Endodermal cell (in vitro differentiated cells): ENCODE measurements at regions not wholly inside any gene's neighbourhood (a gene's known extent, or its start where the extent isn't known, plus 50 kb on each side); places are given as distances from the start of the nearest gene placed in this dataset.

Experiments
- DNase-seq: peaks from one replicate; pipeline ENCODE4 v3.0.0-alpha.2; 2017
- H3K27ac ChIP-seq: 2 replicates; pipeline ENCODE4 v1.5.1; 2013; ENCODE audit warnings: mild to moderate bottlenecking, low read depth, low read length, moderate library complexity
- H3K27me3 ChIP-seq: 2 replicates; pipeline ENCODE4 v1.6.1; 2013; ENCODE audit warnings: mild to moderate bottlenecking, low read length, moderate library complexity; ENCODE audit not compliant: insufficient read depth, control insufficient read depth, poor library complexity, severe bottlenecking
- H3K36me3 ChIP-seq: 2 replicates; pipeline ENCODE4 v1.7.0; 2013; ENCODE audit warnings: mild to moderate bottlenecking, low read length, moderate library complexity; ENCODE audit not compliant: control insufficient read depth, insufficient read depth
- H3K4me1 ChIP-seq: one replicate; pipeline ENCODE4 v1.7.0; 2013; ENCODE audit warnings: low read length; ENCODE audit not compliant: control insufficient read depth, insufficient read depth
- H3K4me3 ChIP-seq: 2 replicates; pipeline ENCODE4 v1.5.1; 2013; ENCODE audit warnings: mild to moderate bottlenecking, low read length, moderate library complexity
- H3K9ac ChIP-seq: 2 replicates; pipeline ENCODE4 v1.6.1; 2013; ENCODE audit warnings: mild to moderate bottlenecking, low read length, moderate library complexity; ENCODE audit not compliant: poor library complexity, severe bottlenecking; ENCODE audit errors: extremely low read depth
- H3K9me3 ChIP-seq: 2 replicates; pipeline ENCODE4 v1.6.1; 2013; ENCODE audit warnings: mild to moderate bottlenecking, low read length, moderate library complexity; ENCODE audit not compliant: control insufficient read depth
- H3K27ac Mint-ChIP-seq: 2 replicates; pipeline ENCODE4 v1.8.0; 2020; ENCODE audit warnings: mixed read lengths
- H3K27me3 Mint-ChIP-seq: 2 replicates; pipeline ENCODE4 v1.8.0; 2021; ENCODE audit warnings: mild to moderate bottlenecking, mixed read lengths; ENCODE audit not compliant: insufficient read depth
- H3K36me3 Mint-ChIP-seq: 2 replicates; pipeline ENCODE4 v1.8.0; 2020; ENCODE audit warnings: low read depth, mixed read lengths
- H3K4me1 Mint-ChIP-seq: 2 replicates; pipeline ENCODE4 v1.8.0; 2020; ENCODE audit warnings: mixed read lengths
- H3K4me3 Mint-ChIP-seq: 2 replicates; pipeline ENCODE4 v1.8.0; 2020; ENCODE audit warnings: mild to moderate bottlenecking, moderate library complexity, mixed read lengths
- H3K9me3 Mint-ChIP-seq: 2 replicates; pipeline ENCODE4 v1.8.0; 2020; ENCODE audit warnings: mild to moderate bottlenecking, mixed read lengths
- WGBS, 2 experiments: methylation state at CpG; one replicate each; pipeline versions ENCODE4 v1.1.5 to v1.1.7; 2013; ENCODE audit warnings: missing lambda C conversion rate in 2 of 2, mixed read lengths in 1 of 2; ENCODE audit not compliant: insufficient coverage in 1 of 2, insufficient read length in 1 of 2; 5-methylcytosine and 5-hydroxymethylcytosine counted together
- TF ChIP-seq, protein P1 (sequence below): fragments of 200-600 bp; sonication (generic); conservative IDR thresholded peaks from 2 replicates; pipeline ENCODE4 v1.5.0; 2021; ENCODE audit warnings: antibody characterized with exemption, mild to moderate bottlenecking

DNA sequence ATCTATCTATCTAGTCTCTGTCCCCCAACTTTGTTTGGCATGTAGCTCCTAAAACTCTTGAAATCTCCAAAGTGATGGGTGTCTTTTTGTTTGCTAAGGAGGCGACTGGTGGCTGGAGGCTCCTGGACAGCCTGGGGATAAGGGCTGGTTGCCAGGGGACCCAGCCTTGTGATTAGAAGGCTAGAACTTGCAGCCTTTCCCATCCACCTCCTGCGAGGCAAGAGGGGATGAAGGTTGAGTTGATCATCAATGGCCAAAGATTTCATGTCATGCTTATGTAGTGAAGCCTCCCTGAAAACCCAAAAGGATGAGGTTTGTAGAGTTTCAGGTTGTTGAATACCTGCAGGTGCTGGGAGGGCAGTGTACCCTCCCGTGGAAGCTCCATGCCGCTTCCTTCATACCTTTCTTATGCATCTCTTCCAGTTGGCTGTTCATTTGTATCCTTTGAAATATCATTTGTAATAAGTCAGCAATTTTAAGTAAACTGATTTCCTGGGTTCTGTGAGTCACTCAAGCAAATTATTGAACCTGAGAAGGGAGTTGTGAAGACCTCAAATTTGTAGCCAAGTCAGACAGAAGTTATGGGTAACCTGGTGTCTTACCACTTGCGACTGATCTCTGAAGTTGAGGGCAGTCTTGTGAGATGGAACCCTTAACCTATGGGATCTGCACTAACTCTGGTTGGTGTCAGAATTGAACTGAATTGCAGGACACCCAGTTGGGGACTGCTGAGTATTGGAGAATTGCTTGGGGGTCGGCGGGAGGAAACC lies 202.4 kb downstream of the SEC14L1 start:
- no peaks in the 10 kb centered on the region for H3K4me1 ChIP-seq
- H3K36me3 ChIP-seq = no peaks in the 10 kb centered on the region
- Mint-ChIP-seq H3K9me3 (peaks cover 9% of the 10 kb centered on the region), H3K36me3 (peaks cover 7% of the 10 kb centered on the region), H3K27me3 (no peaks in the 10 kb centered on the region), H3K27ac (no peak overlapping the region), H3K4me3 (no peak overlapping the region), H3K4me1 (no peaks in the 10 kb centered on the region)
- no peak overlapping the region for H3K27ac ChIP-seq
- H3K4me3 ChIP-seq = no peak overlapping the region
- WGBS, 2 experiments = 94 to 95% methylated on average over 3 to 6 of the region's 7 CpGs
- no peak overlapping the region for H3K9ac ChIP-seq
- TF ChIP-seq, protein P1, sequence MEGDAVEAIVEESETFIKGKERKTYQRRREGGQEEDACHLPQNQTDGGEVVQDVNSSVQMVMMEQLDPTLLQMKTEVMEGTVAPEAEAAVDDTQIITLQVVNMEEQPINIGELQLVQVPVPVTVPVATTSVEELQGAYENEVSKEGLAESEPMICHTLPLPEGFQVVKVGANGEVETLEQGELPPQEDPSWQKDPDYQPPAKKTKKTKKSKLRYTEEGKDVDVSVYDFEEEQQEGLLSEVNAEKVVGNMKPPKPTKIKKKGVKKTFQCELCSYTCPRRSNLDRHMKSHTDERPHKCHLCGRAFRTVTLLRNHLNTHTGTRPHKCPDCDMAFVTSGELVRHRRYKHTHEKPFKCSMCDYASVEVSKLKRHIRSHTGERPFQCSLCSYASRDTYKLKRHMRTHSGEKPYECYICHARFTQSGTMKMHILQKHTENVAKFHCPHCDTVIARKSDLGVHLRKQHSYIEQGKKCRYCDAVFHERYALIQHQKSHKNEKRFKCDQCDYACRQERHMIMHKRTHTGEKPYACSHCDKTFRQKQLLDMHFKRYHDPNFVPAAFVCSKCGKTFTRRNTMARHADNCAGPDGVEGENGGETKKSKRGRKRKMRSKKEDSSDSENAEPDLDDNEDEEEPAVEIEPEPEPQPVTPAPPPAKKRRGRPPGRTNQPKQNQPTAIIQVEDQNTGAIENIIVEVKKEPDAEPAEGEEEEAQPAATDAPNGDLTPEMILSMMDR = no peak
- peaks cover 13% of the 10 kb centered on the region for H3K9me3 ChIP-seq
- peak; percentile 13 for DNase-seq
- no peaks in the 10 kb centered on the region for H3K27me3 ChIP-seq

DNA sequence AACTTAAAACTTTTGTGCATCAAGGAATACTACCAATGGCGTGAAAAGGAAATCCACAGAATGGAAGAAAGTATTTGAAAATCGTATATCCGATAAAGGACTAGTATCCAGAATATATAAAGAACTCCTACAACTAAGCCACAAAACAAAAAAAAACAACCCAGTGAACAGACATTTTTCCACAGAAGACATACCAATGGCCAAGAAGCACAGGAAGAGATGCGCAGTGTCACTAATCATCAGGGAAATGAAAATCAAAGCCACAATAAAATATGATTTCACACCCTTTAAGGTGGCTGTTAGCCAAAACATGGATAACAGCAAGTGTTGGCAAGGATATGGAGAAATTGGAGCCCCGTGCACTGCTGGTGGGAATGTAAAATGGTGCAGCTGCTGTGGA lies 203.3 kb downstream of the SEC14L1 start:
- peaks cover 9% of the 10 kb centered on the region for H3K9me3 Mint-ChIP-seq
- 89 to 100% methylated on average over 1 to 5 of the region's 5 CpGs for WGBS, 2 experiments
- Histone ChIP-seq H3K4me3 (no peak overlapping the region), H3K9ac (no peak overlapping the region), H3K27me3 (no peaks in the 10 kb centered on the region), H3K4me1 (no peaks in the 10 kb centered on the region), H3K9me3 (peaks cover 13% of the 10 kb centered on the region), H3K27ac (no peak overlapping the region), H3K36me3 (no peaks in the 10 kb centered on the region)
- no peak for DNase-seq
- H3K27ac Mint-ChIP-seq = no peak overlapping the region
- TF ChIP-seq, protein P1 = no peak
- no peak overlapping the region for H3K4me3 Mint-ChIP-seq
- H3K4me1 Mint-ChIP-seq = no peaks in the 10 kb centered on the region
- H3K36me3 Mint-ChIP-seq = peaks cover 7% of the 10 kb centered on the region
- H3K27me3 Mint-ChIP-seq = no peaks in the 10 kb centered on the region

DNA sequence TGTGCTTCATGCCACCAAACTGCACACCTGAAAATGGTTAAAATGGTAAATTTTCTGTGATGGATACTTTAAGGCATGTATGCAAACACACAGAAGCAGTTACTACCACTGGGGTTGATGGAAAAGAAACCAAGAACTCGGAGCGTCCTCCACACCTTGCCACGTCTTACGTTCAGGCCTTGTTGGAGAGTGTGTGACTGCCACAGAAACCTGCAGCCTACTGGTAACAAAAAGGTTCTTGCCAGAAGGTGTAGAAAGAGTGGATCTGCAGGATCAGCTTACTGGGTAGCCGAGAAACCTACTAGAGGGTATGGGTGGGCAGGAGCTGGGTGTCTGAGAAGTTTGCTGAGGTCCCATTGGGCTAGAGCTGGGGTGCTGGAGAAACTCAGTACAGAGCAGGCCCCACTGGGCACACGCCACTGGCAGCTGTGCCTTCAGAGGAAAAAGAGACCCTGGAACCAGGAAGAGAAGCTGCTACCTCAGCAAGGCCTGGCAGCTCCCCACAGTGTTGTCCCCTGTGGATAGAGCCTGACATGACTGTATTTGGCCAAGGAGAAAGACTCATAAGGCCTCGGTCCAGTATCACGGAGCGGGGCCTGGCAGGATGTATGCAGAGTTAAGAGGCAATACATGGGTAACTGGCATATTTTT lies 204.6 kb downstream of the SEC14L1 start:
- Histone ChIP-seq H3K4me1 (no peaks in the 10 kb centered on the region), H3K4me3 (no peak overlapping the region), H3K9me3 (peaks cover 13% of the 10 kb centered on the region), H3K27me3 (no peaks in the 10 kb centered on the region), H3K9ac (no peak overlapping the region), H3K36me3 (no peaks in the 10 kb centered on the region), H3K27ac (no peak overlapping the region)
- Mint-ChIP-seq H3K27ac (no peak overlapping the region), H3K4me1 (peaks cover under 1% of the 10 kb centered on the region), H3K9me3 (peaks cover 9% of the 10 kb centered on the region), H3K4me3 (no peak overlapping the region), H3K27me3 (no peaks in the 10 kb centered on the region), H3K36me3 (peaks cover 7% of the 10 kb centered on the region)
- DNase-seq = no peak
- 93 to 97% methylated on average over 9 of the region's 9 CpGs for WGBS, 2 experiments
- TF ChIP-seq, protein P1 = no peak
